ENCODE measurements at regions not wholly inside any gene's neighbourhood (a gene's known extent, or its start where the extent isn't known, plus 50 kb on each side); places are given as distances from the start of the nearest gene placed in this dataset.
A peak's percentile ranks its signal among the peaks of the same experiment; 100 is the strongest.

DNA sequence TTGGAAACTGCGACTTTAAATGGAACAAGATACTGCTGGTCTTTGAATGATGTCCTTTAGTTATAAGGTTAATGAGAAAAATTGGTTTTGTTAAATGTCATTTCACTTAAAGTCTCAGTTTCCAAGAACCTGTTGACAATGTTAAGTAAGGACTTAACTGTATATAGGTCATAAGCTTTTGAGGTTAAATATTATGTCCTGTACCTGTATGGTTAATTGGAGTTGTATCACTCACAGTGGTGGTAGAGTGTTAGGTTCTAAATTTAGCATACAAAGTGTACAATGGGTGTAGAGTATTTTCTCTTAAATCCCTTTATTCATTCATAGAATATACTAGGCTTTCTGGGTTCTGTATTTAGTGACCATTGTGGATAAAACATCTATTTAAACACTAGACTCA, 110.2 kb downstream of the HAUS1 start:
- H3K9me2 ChIP-seq (replicated peaks; ENCODE audit: low read length), result no peaks in the 10 kb centered on the region
- H3K27me3 ChIP-seq (ENCODE audit: low read length), result no peaks in the 10 kb centered on the region
- H3K9ac ChIP-seq (ENCODE audit: low read length), result no peak overlapping the region
- POLR2A ChIA-PET (ENCODE audit: unreplicated experiment), result no interaction called here
- no peaks in the 10 kb centered on the region for H3K9me3 ChIP-seq (ENCODE audit: low read length)
- TF ChIP-seq EZH2phosphoT487 (IDR thresholded peaks at IDR 0.05; ENCODE audit: borderline replicate concordance, low read length) (no peak), EZH2 (IDR thresholded peaks at IDR 0.05; ENCODE audit: low read length, unreplicated experiment) (no peak)
- TF ChIP-seq, protein P1, sequence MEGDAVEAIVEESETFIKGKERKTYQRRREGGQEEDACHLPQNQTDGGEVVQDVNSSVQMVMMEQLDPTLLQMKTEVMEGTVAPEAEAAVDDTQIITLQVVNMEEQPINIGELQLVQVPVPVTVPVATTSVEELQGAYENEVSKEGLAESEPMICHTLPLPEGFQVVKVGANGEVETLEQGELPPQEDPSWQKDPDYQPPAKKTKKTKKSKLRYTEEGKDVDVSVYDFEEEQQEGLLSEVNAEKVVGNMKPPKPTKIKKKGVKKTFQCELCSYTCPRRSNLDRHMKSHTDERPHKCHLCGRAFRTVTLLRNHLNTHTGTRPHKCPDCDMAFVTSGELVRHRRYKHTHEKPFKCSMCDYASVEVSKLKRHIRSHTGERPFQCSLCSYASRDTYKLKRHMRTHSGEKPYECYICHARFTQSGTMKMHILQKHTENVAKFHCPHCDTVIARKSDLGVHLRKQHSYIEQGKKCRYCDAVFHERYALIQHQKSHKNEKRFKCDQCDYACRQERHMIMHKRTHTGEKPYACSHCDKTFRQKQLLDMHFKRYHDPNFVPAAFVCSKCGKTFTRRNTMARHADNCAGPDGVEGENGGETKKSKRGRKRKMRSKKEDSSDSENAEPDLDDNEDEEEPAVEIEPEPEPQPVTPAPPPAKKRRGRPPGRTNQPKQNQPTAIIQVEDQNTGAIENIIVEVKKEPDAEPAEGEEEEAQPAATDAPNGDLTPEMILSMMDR (conservative IDR thresholded peaks at IDR 0.05; ENCODE audit: low read depth, low read length), result no peak
- no peak for ATAC-seq
- H3K4me1 ChIP-seq (ENCODE audit: insufficient read depth, low read length), result peaks cover 7% of the 10 kb centered on the region; the same call in 1 of the 2 replicates
- no peak overlapping the region for H2AFZ ChIP-seq (ENCODE audit: low read length)
- CTCF ChIA-PET, result no interaction called here
- intact Hi-C loops (cut with micrococcal nuclease), result no loop called here
- no peak overlapping the region for H3K4me2 ChIP-seq (ENCODE audit: low read length)
- no TSS peak for BruUV-seq (replicated peaks)
- H4K20me1 ChIP-seq (ENCODE audit: low read length), result no peaks in the 10 kb centered on the region
- no peak overlapping the region for H3K4me3 ChIP-seq (ENCODE audit: low read length)
- no peak for DNase-seq
- no peaks in the 10 kb centered on the region; the same call in 1 of the 2 replicates for H3K36me3 ChIP-seq (ENCODE audit: low read depth, low read length)
- no peaks in the 10 kb centered on the region for H3F3A ChIP-seq (ENCODE audit: low read length, unreplicated experiment)
- no peak overlapping the region for H3K27ac ChIP-seq (ENCODE audit: low read length)
- H3K79me2 ChIP-seq (ENCODE audit: low read length), result peaks cover 33% of the 10 kb centered on the region

GRCh38 chr18:46215902-46216723, 111.9 kb downstream of the HAUS1 start:
- DNase-seq (no peak), ATAC-seq (no peak)
- H3K9me3 ChIP-seq (ENCODE audit: low read length), result no peaks in the 10 kb centered on the region
- intact Hi-C loops (cut with micrococcal nuclease), result no loop called here
- no peak overlapping the region for H3K9ac ChIP-seq (ENCODE audit: low read length)
- H4K20me1 ChIP-seq (ENCODE audit: low read length), result no peaks in the 10 kb centered on the region
- H3K27ac ChIP-seq (ENCODE audit: low read length), result no peak overlapping the region
- BruUV-seq (replicated peaks), result TSS peak; percentile 36
- no peaks in the 10 kb centered on the region for H3F3A ChIP-seq (ENCODE audit: low read length, unreplicated experiment)
- POLR2A ChIA-PET (ENCODE audit: unreplicated experiment), result no interaction called here
- no peak overlapping the region for H2AFZ ChIP-seq (ENCODE audit: low read length)
- H3K4me2 ChIP-seq (ENCODE audit: low read length), result no peak overlapping the region
- no peak overlapping the region for H3K4me3 ChIP-seq (ENCODE audit: low read length)
- CTCF ChIA-PET, result no interaction called here
- H3K36me3 ChIP-seq (ENCODE audit: low read depth, low read length), result no peaks in the 10 kb centered on the region; the same call in 1 of the 2 replicates
- no peaks in the 10 kb centered on the region for H3K27me3 ChIP-seq (ENCODE audit: low read length)
- peaks cover 38% of the 10 kb centered on the region for H3K79me2 ChIP-seq (ENCODE audit: low read length)
- peaks cover 7% of the 10 kb centered on the region; the same call in 1 of the 2 replicates for H3K4me1 ChIP-seq (ENCODE audit: insufficient read depth, low read length)
- no peak for TF ChIP-seq EZH2 (IDR thresholded peaks at IDR 0.05; ENCODE audit: low read length, unreplicated experiment)
- no peak for TF ChIP-seq EZH2phosphoT487 (IDR thresholded peaks at IDR 0.05; ENCODE audit: borderline replicate concordance, low read length)
- TF ChIP-seq, protein P1 (conservative IDR thresholded peaks at IDR 0.05; ENCODE audit: low read depth, low read length), result no peak
- no peaks in the 10 kb centered on the region for H3K9me2 ChIP-seq (replicated peaks; ENCODE audit: low read length)

DNA sequence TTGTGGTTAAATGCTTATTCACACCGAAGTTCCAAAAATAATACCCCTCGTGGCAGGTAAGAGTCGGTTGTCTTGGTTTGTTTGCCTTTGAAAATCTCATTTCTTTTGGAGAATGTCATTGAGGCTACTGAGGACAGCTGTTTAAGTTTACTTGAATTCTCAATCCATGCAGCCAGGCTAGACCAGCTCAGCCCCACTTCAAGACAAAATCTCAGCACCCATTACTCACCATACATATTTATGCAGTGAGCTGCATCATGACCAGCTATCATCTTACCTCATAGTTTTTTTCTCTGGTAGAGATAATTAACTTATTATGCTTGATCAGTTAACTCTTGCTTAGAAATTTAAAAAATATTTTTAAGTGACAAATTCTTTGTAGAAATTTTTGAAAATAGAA, 115.9 kb downstream of the HAUS1 start:
- POLR2A ChIA-PET (ENCODE audit: unreplicated experiment), result no interaction called here
- no peaks in the 10 kb centered on the region for H3K27me3 ChIP-seq (ENCODE audit: low read length)
- H3K9ac ChIP-seq (ENCODE audit: low read length), result no peak overlapping the region
- ATAC-seq (no peak), DNase-seq (peak; percentile 16)
- H4K20me1 ChIP-seq (ENCODE audit: low read length), result no peaks in the 10 kb centered on the region
- TF ChIP-seq EZH2phosphoT487 (IDR thresholded peaks at IDR 0.05; ENCODE audit: borderline replicate concordance, low read length) (no peak), EZH2 (IDR thresholded peaks at IDR 0.05; ENCODE audit: low read length, unreplicated experiment) (no peak)
- TF ChIP-seq, protein P1 (conservative IDR thresholded peaks at IDR 0.05; ENCODE audit: low read depth, low read length), result no peak
- CTCF ChIA-PET, result no interaction called here
- no TSS peak for BruUV-seq (replicated peaks)
- no peak overlapping the region for H3K4me2 ChIP-seq (ENCODE audit: low read length)
- no peak overlapping the region for H3K4me3 ChIP-seq (ENCODE audit: low read length)
- no peaks in the 10 kb centered on the region for H3K36me3 ChIP-seq (ENCODE audit: low read depth, low read length)
- no peak overlapping the region for H3K27ac ChIP-seq (ENCODE audit: low read length)
- no peaks in the 10 kb centered on the region for H3F3A ChIP-seq (ENCODE audit: low read length, unreplicated experiment)
- intact Hi-C loops (cut with micrococcal nuclease), result no loop called here
- H3K9me2 ChIP-seq (replicated peaks; ENCODE audit: low read length), result no peaks in the 10 kb centered on the region
- H3K4me1 ChIP-seq (ENCODE audit: insufficient read depth, low read length), result no peaks in the 10 kb centered on the region
- H3K79me2 ChIP-seq (ENCODE audit: low read length), result peaks cover 30% of the 10 kb centered on the region; the same call in 1 of the 2 replicates
- H2AFZ ChIP-seq (ENCODE audit: low read length), result no peak overlapping the region
- H3K9me3 ChIP-seq (ENCODE audit: low read length), result no peaks in the 10 kb centered on the region
